Thoracic aorta (tissue), 2 donors: ENCODE measurements at regions not wholly inside any gene's neighbourhood (a gene's known extent, or its start where the extent isn't known, plus 50 kb on each side); places are given as distances from the start of the nearest gene placed in this dataset.

ENCODE experiments used
- ATAC-seq: fragments of 150-250 bp; one replicate; pipeline ENCODE4 v1.8.0; 2017; ENCODE audit warnings: low read depth; ENCODE audit not compliant: insufficient number of reproducible peaks, low FRiP score
- DNase-seq: peaks from one replicate; pipeline ENCODE4 v3.0.0-alpha.2; 2020; ENCODE audit warnings: low spot score
- H3K27ac ChIP-seq, 2 donors: fragments of 200-600 bp; sonication (generic); 1 replicate in 1 of 2; 2 replicates in 1 of 2; pipeline ENCODE4 v1.5.1; 2016; ENCODE audit warnings: mild to moderate bottlenecking in 2 of 2, moderate library complexity in 2 of 2
- H3K27me3 ChIP-seq: fragments of 200-600 bp; sonication (generic); replicated peaks from 2 replicates; pipeline ENCODE4 v1.6.0; 2016; ENCODE audit warnings: mild to moderate bottlenecking; ENCODE audit not compliant: insufficient read depth
- H3K36me3 ChIP-seq: fragments of 200-600 bp; sonication (generic); one replicate; pipeline ENCODE4 v1.5.1; 2016
- H3K4me1 ChIP-seq, 2 donors: fragments of 200-600 bp; sonication (generic); 1 replicate in 1 of 2; 2 replicates in 1 of 2; pipeline versions ENCODE4 v1.5.1 to v1.6.0; 2016; ENCODE audit warnings: low read depth in 2 of 2, mild to moderate bottlenecking in 1 of 2; ENCODE audit not compliant: control insufficient read depth in 1 of 2
- H3K4me3 ChIP-seq: fragments of 200-600 bp; sonication (generic); 2 replicates; pipeline ENCODE4 v1.5.1; 2016; ENCODE audit warnings: mild to moderate bottlenecking
- H3K9me3 ChIP-seq: fragments of 200-600 bp; sonication (generic); 2 replicates; pipeline ENCODE4 v1.5.1; 2016
- CTCF ChIP-seq: fragments of 200-600 bp; sonication (generic); IDR thresholded peaks from one replicate; pipeline ENCODE4 v1.5.1; 2019; ENCODE audit warnings: antibody characterized with exemption

- Histone ChIP-seq H3K27me3 (no peaks in the 10 kb centered on the region), H3K4me1 (peaks cover 6 to 20% of the 10 kb centered on the region in 2 donors), H3K36me3 (peaks cover 8% of the 10 kb centered on the region), H3K4me3 (no peak overlapping the region), H3K27ac (no peak overlapping the region), H3K9me3 (no peaks in the 10 kb centered on the region)
- no peak for ATAC-seq
- DNase-seq: no peak
- no peak for TF ChIP-seq CTCF
Observed at GRCh38 chr12:124445826-124446225, 121.6 kb downstream of the NCOR2 start.

- Histone ChIP-seq H3K27ac (no peak overlapping the region), H3K4me3 (no peak overlapping the region), H3K27me3 (no peaks in the 10 kb centered on the region), H3K9me3 (no peaks in the 10 kb centered on the region), H3K36me3 (peaks cover 8% of the 10 kb centered on the region), H3K4me1 (peaks cover 9 to 26% of the 10 kb centered on the region in 2 donors)
- TF ChIP-seq CTCF: no peak
- no peak for DNase-seq
- ATAC-seq: no peak
Observed at GRCh38 chr12:124445121-124445718, 122.2 kb downstream of the NCOR2 start.

- no peak overlapping the region for H3K27ac ChIP-seq
- no peak for ATAC-seq
- no peaks in the 10 kb centered on the region for H3K9me3 ChIP-seq
- H3K27me3 ChIP-seq: no peaks in the 10 kb centered on the region
- DNase-seq: no peak
- TF ChIP-seq CTCF: no peak
- H3K4me1 ChIP-seq: peaks cover 9 to 36% of the 10 kb centered on the region in 2 donors
- no peak overlapping the region for H3K4me3 ChIP-seq
- peaks cover 8% of the 10 kb centered on the region for H3K36me3 ChIP-seq
Observed at GRCh38 chr12:124443931-124444712, 123.3 kb downstream of the NCOR2 start.

GRCh38 chr12:124442772-124443445 lies 124.5 kb downstream of the NCOR2 start:
- Histone ChIP-seq H3K36me3 (peaks cover 8% of the 10 kb centered on the region), H3K4me3 (no peak overlapping the region), H3K9me3 (no peaks in the 10 kb centered on the region), H3K4me1 (peaks cover 9 to 36% of the 10 kb centered on the region in 2 donors), H3K27ac (peak overlapping the region in 1 of 2 donors; percentile 45), H3K27me3 (no peaks in the 10 kb centered on the region)
- no peak for TF ChIP-seq CTCF
- DNase-seq: no peak
- ATAC-seq: no peak

GRCh38 chr12:124442281-124442680 lies 125.1 kb downstream of the NCOR2 start:
- no peak overlapping the region for H3K4me3 ChIP-seq
- H3K27me3 ChIP-seq: no peaks in the 10 kb centered on the region
- H3K4me1 ChIP-seq: peaks cover 9 to 36% of the 10 kb centered on the region in 2 donors
- peaks cover 8% of the 10 kb centered on the region for H3K36me3 ChIP-seq
- ATAC-seq (no peak), DNase-seq (no peak)
- H3K27ac ChIP-seq: peak overlapping the region; percentile 45 to 70
- no peaks in the 10 kb centered on the region for H3K9me3 ChIP-seq
- TF ChIP-seq CTCF: no peak
